WTC11 (cell line): ENCODE measurements at regions not wholly inside any gene's neighbourhood (a gene's known extent, or its start where the extent isn't known, plus 50 kb on each side); places are given as distances from the start of the nearest gene placed in this dataset.

Experiments used
- ATAC-seq: fragments of 200-7000 bp; cut with Tn5 transposase; 2 replicates; pipeline ENCODE4 v1.10.0; 2021; ENCODE audit warnings: mild to moderate bottlenecking, moderate library complexity
- CTCF ChIA-PET: fragments of 300-600 bp; sonication (Branson Sonifier 250); formaldehyde crosslinking; loops from one replicate; lab custom pipeline; 2021; ENCODE audit warnings: antibody characterized with exemption; lab: Charles Lee
- POLR2A ChIA-PET: fragments of 350-600 bp; sonication (Branson Sonifier 250); formaldehyde crosslinking; loops from one replicate; lab custom pipeline; 2021; ENCODE audit warnings: antibody characterized with exemption; lab: Charles Lee
- DNase-seq: peaks from one replicate; pipeline ENCODE4 v3.0.0; 2021; ENCODE audit warnings: low spot score
- H3K27ac Mint-ChIP-seq: 2 replicates; pipeline ENCODE4 v1.8.0; 2021; ENCODE audit warnings: mixed read lengths
- H3K27me3 Mint-ChIP-seq: 2 replicates; pipeline ENCODE4 v1.8.0; 2021; ENCODE audit warnings: low read depth, mild to moderate bottlenecking, moderate library complexity, mixed read lengths
- H3K36me3 Mint-ChIP-seq: 2 replicates; pipeline ENCODE4 v1.8.0; 2021; ENCODE audit warnings: mixed read lengths
- H3K4me1 Mint-ChIP-seq: 2 replicates; pipeline ENCODE4 v1.8.0; 2022; ENCODE audit warnings: mixed read lengths
- H3K4me3 Mint-ChIP-seq: 2 replicates; pipeline ENCODE4 v1.8.0; 2021; ENCODE audit warnings: mild to moderate bottlenecking, moderate library complexity, mixed read lengths
- H3K9me3 Mint-ChIP-seq: 2 replicates; pipeline ENCODE4 v1.8.0; 2021; ENCODE audit warnings: mixed read lengths
- ATF6 ChIP-seq: sonication (generic); formaldehyde crosslinking; IDR thresholded peaks from 2 replicates; pipeline ENCODE4 v1.8.1; 2023; ENCODE audit warnings: mild to moderate bottlenecking, missing genetic modification reagents
- CREB1 ChIP-seq: sonication (generic); formaldehyde crosslinking; IDR thresholded peaks from 2 replicates; pipeline ENCODE4 v1.8.0; 2023; ENCODE audit warnings: mild to moderate bottlenecking, missing genetic modification reagents
- MXD4 ChIP-seq: fragments of 250-450 bp; sonication (Bioruptor Pico); IDR thresholded peaks from 2 replicates; pipeline ENCODE4 v1.8.0; 2021; ENCODE audit warnings: mild to moderate bottlenecking, moderate library complexity, borderline replicate concordance
- ZNF232 ChIP-seq: sonication (generic); formaldehyde crosslinking; IDR thresholded peaks from 2 replicates; pipeline ENCODE4 v1.8.0; 2022; ENCODE audit warnings: mild to moderate bottlenecking, missing genetic modification reagents
- TF ChIP-seq, protein P1 (sequence below): sonication (generic); formaldehyde crosslinking; IDR thresholded peaks from 2 replicates; pipeline ENCODE4 v1.8.0; 2022; ENCODE audit warnings: mild to moderate bottlenecking, missing genetic modification reagents
- TF ChIP-seq, protein P2 (sequence below): fragments of 250-450 bp; sonication (Bioruptor Pico); conservative IDR thresholded peaks from 2 replicates; pipeline ENCODE4 v1.9.0; 2021; ENCODE audit warnings: mild to moderate bottlenecking
- TF ChIP-seq, protein P3 (sequence below): fragments of 250-450 bp; sonication (Bioruptor Pico); IDR thresholded peaks from 2 replicates; pipeline ENCODE4 v1.9.0; 2021; ENCODE audit warnings: moderate library complexity, mild to moderate bottlenecking, inconsistent platforms, borderline replicate concordance
- TF ChIP-seq, protein P4 (sequence below): sonication (generic); formaldehyde crosslinking; IDR thresholded peaks from 2 replicates; pipeline ENCODE4 v1.8.1; 2022; ENCODE audit warnings: low read depth, mild to moderate bottlenecking, moderate library complexity, missing genetic modification reagents, borderline replicate concordance
- TF ChIP-seq, protein P5 (sequence below): fragments of 250-450 bp; sonication (Bioruptor Pico); IDR thresholded peaks from 2 replicates; pipeline ENCODE4 v1.9.0; 2021; ENCODE audit warnings: mild to moderate bottlenecking

DNA sequence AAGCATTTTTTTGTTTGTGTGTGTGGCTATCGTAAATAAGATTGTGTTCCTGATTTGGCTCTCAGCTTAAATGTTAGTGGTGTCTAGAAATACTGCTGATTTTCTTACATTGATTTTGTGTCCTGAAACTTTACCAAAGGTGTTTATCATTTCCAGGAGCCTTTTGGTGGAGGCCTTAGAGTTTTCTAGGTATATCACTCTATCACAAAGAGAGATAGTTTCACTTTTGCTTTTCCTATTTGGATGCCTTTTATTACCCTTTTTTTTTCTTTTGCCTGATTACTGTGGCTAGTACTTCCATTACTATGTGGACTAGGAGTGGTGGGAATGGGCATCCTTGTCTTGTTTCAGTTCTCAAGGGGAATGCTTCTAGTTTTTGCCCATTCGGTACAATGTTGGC, 109.6 kb downstream of the S1PR1 start (continued):
- TF ChIP-seq, protein P1, sequence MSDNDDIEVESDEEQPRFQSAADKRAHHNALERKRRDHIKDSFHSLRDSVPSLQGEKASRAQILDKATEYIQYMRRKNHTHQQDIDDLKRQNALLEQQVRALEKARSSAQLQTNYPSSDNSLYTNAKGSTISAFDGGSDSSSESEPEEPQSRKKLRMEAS: no peak
- TF ChIP-seq, protein P2, sequence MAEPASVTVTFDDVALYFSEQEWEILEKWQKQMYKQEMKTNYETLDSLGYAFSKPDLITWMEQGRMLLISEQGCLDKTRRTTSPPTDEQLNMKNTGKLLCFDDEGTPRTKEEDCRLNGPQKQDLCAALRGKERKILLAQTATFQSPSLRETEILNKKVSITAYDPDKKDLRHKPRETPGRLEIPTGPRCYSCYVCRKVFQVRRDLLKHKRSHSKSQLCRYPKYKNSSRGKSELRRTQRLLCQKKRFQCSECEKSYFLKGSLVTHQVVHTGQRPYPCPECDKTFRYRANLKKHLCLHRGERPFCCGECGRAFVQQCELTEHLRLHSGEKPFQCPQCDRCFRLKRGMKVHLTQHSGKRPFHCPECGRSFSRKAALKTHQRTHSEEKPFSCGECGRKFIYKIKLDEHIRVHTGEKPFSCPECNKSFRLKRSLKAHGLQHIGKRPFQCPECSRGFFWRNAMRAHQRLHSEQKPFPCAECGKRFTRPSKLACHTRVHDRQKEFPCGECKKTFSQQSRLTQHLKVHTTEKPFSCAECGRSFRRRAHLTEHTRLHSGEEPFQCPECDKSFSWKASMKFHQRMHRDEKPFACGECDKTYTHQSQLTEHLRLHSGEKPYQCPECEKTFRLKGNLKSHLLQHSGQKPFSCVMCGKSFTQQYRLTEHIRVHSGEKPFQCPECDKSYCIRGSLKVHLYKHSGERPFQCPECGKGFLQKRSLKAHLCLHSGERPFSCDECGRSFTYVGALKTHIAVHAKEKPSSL (CRISPR knock-in tag): no peak

GRCh38 chr1:101356013-101356412, 119.2 kb downstream of the S1PR1 start:
- H3K4me1 Mint-ChIP-seq: peaks cover 6% of the 10 kb centered on the region; the same call in 1 of the 2 replicates
- POLR2A ChIA-PET: no interaction called here
- DNase-seq (no peak), ATAC-seq (no peak)
- H3K36me3 Mint-ChIP-seq: no peaks in the 10 kb centered on the region
- no peak overlapping the region for H3K4me3 Mint-ChIP-seq
- no peaks in the 10 kb centered on the region for H3K27me3 Mint-ChIP-seq
- peaks cover 21% of the 10 kb centered on the region for H3K9me3 Mint-ChIP-seq
- H3K27ac Mint-ChIP-seq: no peak overlapping the region
- TF ChIP-seq, protein P3, sequence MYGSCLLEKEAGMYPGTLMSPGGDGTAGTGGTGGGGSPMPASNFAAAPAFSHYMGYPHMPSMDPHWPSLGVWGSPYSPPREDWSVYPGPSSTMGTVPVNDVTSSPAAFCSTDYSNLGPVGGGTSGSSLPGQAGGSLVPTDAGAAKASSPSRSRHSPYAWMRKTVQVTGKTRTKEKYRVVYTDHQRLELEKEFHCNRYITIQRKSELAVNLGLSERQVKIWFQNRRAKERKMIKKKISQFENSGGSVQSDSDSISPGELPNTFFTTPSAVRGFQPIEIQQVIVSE (CRISPR knock-in tag): no peak
- TF ChIP-seq ZNF232 (no peak), ATF6 (no peak), MXD4 (no peak)
- CTCF ChIA-PET: interaction anchor here (1.9 to 3.4 kb wide), 2 partner anchors 46 to 83 kb away, joined by 6 to 44 read pairs; no protein-coding TSS in a partner anchor

DNA sequence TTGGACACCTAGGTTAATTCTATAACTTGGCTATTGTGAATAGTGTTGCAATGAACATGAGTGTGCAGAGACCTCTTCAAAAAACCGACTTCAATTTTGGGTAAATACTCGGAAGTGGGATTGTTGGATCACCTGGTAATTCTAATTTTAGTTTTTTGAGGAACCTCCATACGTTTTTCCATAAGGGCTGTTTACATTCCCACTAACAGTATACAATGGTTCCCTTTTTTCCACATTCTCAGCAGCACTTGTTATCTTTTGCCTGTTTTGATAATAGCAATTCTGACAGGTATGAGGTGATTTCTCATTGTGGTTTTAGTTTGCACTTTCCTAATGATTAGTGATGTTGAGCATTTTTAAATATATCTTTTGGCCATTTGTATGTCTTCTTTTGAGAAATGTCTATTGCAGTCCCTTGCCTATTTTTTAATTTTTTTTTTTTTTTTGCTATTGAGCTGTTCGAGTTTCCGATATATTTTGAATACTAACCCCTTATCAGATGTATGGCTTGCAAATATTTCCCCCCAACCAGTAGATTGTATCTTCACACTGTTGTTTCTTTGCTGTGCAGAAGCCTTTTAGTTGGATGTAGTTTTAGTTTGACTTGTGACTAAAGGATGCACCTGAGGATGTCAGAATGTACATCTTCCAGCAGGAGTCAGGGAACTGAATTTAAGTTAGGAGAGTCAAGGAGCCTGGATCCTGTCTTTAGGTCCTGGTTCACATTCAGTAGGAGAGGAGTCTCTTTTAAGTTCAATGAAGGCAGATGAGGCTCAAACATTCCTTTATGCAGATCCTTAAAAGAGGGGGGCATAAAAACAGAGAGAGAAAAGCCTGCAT, 120.0 kb downstream of the S1PR1 start:
- ChIA-PET POLR2A (no interaction called here), CTCF (interaction anchor here (0.7 to 2.2 kb wide), 27 partner anchors 9 to 1636 kb away, joined by 3 to 94 read pairs (median 6); no protein-coding TSS in a partner anchor)
- Mint-ChIP-seq H3K27ac (no peak overlapping the region), H3K4me3 (no peak overlapping the region), H3K4me1 (peaks cover 6% of the 10 kb centered on the region; the same call in 1 of the 2 replicates), H3K27me3 (no peaks in the 10 kb centered on the region), H3K36me3 (no peaks in the 10 kb centered on the region), H3K9me3 (peaks cover 26% of the 10 kb centered on the region)
- ATAC-seq: peak; percentile 38
- no peak for DNase-seq
- TF ChIP-seq, protein P4, sequence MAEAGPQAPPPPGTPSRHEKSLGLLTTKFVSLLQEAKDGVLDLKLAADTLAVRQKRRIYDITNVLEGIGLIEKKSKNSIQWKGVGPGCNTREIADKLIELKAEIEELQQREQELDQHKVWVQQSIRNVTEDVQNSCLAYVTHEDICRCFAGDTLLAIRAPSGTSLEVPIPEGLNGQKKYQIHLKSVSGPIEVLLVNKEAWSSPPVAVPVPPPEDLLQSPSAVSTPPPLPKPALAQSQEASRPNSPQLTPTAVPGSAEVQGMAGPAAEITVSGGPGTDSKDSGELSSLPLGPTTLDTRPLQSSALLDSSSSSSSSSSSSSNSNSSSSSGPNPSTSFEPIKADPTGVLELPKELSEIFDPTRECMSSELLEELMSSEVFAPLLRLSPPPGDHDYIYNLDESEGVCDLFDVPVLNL: no peak
- TF ChIP-seq ZNF232 (no peak), CREB1 (CRISPR knock-in tag) (no peak)
- TF ChIP-seq, protein P5, sequence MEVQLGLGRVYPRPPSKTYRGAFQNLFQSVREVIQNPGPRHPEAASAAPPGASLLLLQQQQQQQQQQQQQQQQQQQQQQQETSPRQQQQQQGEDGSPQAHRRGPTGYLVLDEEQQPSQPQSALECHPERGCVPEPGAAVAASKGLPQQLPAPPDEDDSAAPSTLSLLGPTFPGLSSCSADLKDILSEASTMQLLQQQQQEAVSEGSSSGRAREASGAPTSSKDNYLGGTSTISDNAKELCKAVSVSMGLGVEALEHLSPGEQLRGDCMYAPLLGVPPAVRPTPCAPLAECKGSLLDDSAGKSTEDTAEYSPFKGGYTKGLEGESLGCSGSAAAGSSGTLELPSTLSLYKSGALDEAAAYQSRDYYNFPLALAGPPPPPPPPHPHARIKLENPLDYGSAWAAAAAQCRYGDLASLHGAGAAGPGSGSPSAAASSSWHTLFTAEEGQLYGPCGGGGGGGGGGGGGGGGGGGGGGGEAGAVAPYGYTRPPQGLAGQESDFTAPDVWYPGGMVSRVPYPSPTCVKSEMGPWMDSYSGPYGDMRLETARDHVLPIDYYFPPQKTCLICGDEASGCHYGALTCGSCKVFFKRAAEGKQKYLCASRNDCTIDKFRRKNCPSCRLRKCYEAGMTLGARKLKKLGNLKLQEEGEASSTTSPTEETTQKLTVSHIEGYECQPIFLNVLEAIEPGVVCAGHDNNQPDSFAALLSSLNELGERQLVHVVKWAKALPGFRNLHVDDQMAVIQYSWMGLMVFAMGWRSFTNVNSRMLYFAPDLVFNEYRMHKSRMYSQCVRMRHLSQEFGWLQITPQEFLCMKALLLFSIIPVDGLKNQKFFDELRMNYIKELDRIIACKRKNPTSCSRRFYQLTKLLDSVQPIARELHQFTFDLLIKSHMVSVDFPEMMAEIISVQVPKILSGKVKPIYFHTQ: no peak
- TF ChIP-seq, all 79 proteins: peak for 0
